Activated B cell treated with CpG ODN at 0.5 μM for 24 hours (primary cell): ENCODE measurements at regions not wholly inside any gene's neighbourhood (a gene's known extent, or its start where the extent isn't known, plus 50 kb on each side); places are given as distances from the start of the nearest gene placed in this dataset.

Experiments used
- ATAC-seq: fragments of 200-7000 bp; cut with Tn5 transposase; one replicate; pipeline ENCODE4 v1.10.0; 2021; ENCODE audit warnings: low read depth, mild to moderate bottlenecking, moderate library complexity
- CTCF ChIA-PET: fragments of 350-600 bp; sonication (Branson Sonifier 250); formaldehyde crosslinking; loops from one replicate; lab custom pipeline; 2021; ENCODE audit warnings: antibody characterized with exemption; lab: Charles Lee
- POLR2A ChIA-PET: fragments of 350-600 bp; sonication (Branson Sonifier 250); formaldehyde crosslinking; loops from one replicate; lab custom pipeline; 2021; ENCODE audit warnings: antibody characterized with exemption; lab: Charles Lee
- DNase-seq: peaks from one replicate; pipeline ENCODE4 v3.0.0; 2022
- H3K27ac Mint-ChIP-seq: one replicate; pipeline ENCODE4 v1.8.0; 2020; ENCODE audit warnings: mixed read lengths
- H3K27me3 Mint-ChIP-seq: one replicate; pipeline ENCODE4 v1.8.0; 2021; ENCODE audit warnings: mixed read lengths
- H3K36me3 Mint-ChIP-seq: one replicate; pipeline ENCODE4 v1.8.0; 2021; ENCODE audit warnings: low read depth, mixed read lengths
- H3K4me1 Mint-ChIP-seq: one replicate; pipeline ENCODE4 v1.8.0; 2021; ENCODE audit warnings: mixed read lengths
- H3K4me3 Mint-ChIP-seq: one replicate; pipeline ENCODE4 v1.8.0; 2020; ENCODE audit warnings: mild to moderate bottlenecking, mixed read lengths
- H3K9me3 Mint-ChIP-seq: one replicate; pipeline ENCODE4 v1.8.0; 2020; ENCODE audit warnings: mixed read lengths
- intact Hi-C: fragments of 100-400 bp; cut with micrococcal nuclease; formaldehyde crosslinking; loops from one replicate; pipeline ENCODE4 v1.15.1; 2024
- TF ChIP-seq, protein P1 (sequence below): fragments of 200-600 bp; IDR thresholded peaks from one replicate; pipeline ENCODE4 v1.8.0; 2022; ENCODE audit warnings: antibody characterized with exemption, mild to moderate bottlenecking

GRCh38 chr16:52690468-52690867, 143.5 kb upstream of the TOX3 start:
- Mint-ChIP-seq H3K9me3 (peaks cover 10% of the 10 kb centered on the region), H3K27me3 (no peaks in the 10 kb centered on the region), H3K4me3 (no peak overlapping the region), H3K36me3 (no peaks in the 10 kb centered on the region), H3K4me1 (no peaks in the 10 kb centered on the region), H3K27ac (no peak overlapping the region)
- ChIA-PET POLR2A (no interaction called here), CTCF (no interaction called here)
- no peak for ATAC-seq
- TF ChIP-seq, protein P1, sequence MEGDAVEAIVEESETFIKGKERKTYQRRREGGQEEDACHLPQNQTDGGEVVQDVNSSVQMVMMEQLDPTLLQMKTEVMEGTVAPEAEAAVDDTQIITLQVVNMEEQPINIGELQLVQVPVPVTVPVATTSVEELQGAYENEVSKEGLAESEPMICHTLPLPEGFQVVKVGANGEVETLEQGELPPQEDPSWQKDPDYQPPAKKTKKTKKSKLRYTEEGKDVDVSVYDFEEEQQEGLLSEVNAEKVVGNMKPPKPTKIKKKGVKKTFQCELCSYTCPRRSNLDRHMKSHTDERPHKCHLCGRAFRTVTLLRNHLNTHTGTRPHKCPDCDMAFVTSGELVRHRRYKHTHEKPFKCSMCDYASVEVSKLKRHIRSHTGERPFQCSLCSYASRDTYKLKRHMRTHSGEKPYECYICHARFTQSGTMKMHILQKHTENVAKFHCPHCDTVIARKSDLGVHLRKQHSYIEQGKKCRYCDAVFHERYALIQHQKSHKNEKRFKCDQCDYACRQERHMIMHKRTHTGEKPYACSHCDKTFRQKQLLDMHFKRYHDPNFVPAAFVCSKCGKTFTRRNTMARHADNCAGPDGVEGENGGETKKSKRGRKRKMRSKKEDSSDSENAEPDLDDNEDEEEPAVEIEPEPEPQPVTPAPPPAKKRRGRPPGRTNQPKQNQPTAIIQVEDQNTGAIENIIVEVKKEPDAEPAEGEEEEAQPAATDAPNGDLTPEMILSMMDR = no peak
- intact Hi-C loops = no loop called here
- DNase-seq = no peak

GRCh38 chr16:52680993-52681392, 134.1 kb upstream of the TOX3 start:
- Mint-ChIP-seq H3K27me3 (no peaks in the 10 kb centered on the region), H3K4me1 (no peaks in the 10 kb centered on the region), H3K36me3 (no peaks in the 10 kb centered on the region), H3K27ac (no peak overlapping the region), H3K9me3 (peaks cover 8% of the 10 kb centered on the region), H3K4me3 (no peak overlapping the region)
- intact Hi-C loops = no loop called here
- ATAC-seq = no peak
- ChIA-PET CTCF (no interaction called here), POLR2A (no interaction called here)
- TF ChIP-seq, protein P1 = no peak
- DNase-seq = no peak

GRCh38 chr16:52677501-52677900, 130.6 kb upstream of the TOX3 start:
- TF ChIP-seq, protein P1 = no peak
- ATAC-seq = no peak
- ChIA-PET CTCF (no interaction called here), POLR2A (no interaction called here)
- Mint-ChIP-seq H3K27ac (no peak overlapping the region), H3K9me3 (no peaks in the 10 kb centered on the region), H3K36me3 (no peaks in the 10 kb centered on the region), H3K4me1 (no peaks in the 10 kb centered on the region), H3K4me3 (no peak overlapping the region), H3K27me3 (no peaks in the 10 kb centered on the region)
- DNase-seq = no peak
- intact Hi-C loops = no loop called here

GRCh38 chr16:52676959-52677358, 130.0 kb upstream of the TOX3 start:
- Mint-ChIP-seq H3K4me1 (no peaks in the 10 kb centered on the region), H3K4me3 (no peak overlapping the region), H3K9me3 (no peaks in the 10 kb centered on the region), H3K27ac (no peak overlapping the region), H3K36me3 (no peaks in the 10 kb centered on the region), H3K27me3 (no peaks in the 10 kb centered on the region)
- CTCF ChIA-PET = no interaction called here
- POLR2A ChIA-PET = no interaction called here
- intact Hi-C loops = no loop called here
- no peak for DNase-seq
- TF ChIP-seq, protein P1 = no peak
- ATAC-seq = no peak

DNA sequence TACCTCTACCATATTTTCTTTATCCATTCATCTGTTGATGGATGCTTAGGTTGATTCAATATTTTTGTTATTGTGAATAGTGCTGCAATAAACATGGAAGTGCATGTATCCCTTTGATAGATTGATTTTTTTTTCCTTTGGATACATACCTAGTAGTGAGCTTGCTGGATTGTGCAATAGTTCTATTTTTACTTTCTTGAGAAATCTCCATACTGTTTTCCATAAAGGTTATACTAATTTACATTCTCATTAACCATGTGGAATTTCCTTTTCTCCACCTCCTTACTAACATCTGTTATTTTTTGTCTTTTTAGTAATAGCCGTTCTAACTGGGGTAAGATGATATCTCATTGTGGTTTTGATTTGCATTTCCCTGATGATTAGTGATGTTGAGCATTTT, 124.6 kb upstream of the TOX3 start:
- Mint-ChIP-seq H3K27me3 (no peaks in the 10 kb centered on the region), H3K9me3 (peaks cover 3% of the 10 kb centered on the region)
- POLR2A ChIA-PET = no interaction called here

More for the DNA sequence above, 124.6 kb upstream of the TOX3 start:
- no peak for DNase-seq
- Mint-ChIP-seq H3K4me3 (no peak overlapping the region), H3K4me1 (no peaks in the 10 kb centered on the region), H3K27ac (no peak overlapping the region), H3K36me3 (no peaks in the 10 kb centered on the region)
- intact Hi-C loops = no loop called here
- CTCF ChIA-PET = no interaction called here
- ATAC-seq = no peak
- TF ChIP-seq, protein P1 = no peak
